Tibial nerve (tissue), 4 donors: ENCODE measurements at regions not wholly inside any gene's neighbourhood (a gene's known extent, or its start where the extent isn't known, plus 50 kb on each side); places are given as distances from the start of the nearest gene placed in this dataset.

Experiments
- DNase-seq, 2 donors: peaks; one replicate each; pipeline ENCODE4 v3.0.0-alpha.2; 2019; ENCODE audit warnings: low spot score in 2 of 2
- H3K27ac ChIP-seq, 4 donors: fragments of 200-600 bp; sonication (generic) in 3 of 4; one replicate each; pipeline ENCODE4 v1.5.1; 2017 to 2019; ENCODE audit warnings: mild to moderate bottlenecking in 1 of 4
- H3K27me3 ChIP-seq, 2 donors: fragments of 200-600 bp; sonication (generic) in 1 of 2; one replicate each; pipeline versions ENCODE4 v1.5.1 to v1.6.0; 2017 to 2019
- H3K36me3 ChIP-seq, 3 donors: fragments of 200-600 bp; sonication (generic); one replicate each; pipeline ENCODE4 v1.5.1; 2018 to 2019
- H3K4me1 ChIP-seq, 4 donors: fragments of 200-600 bp; sonication (generic) in 3 of 4; one replicate each; pipeline ENCODE4 v1.5.1; 2017 to 2019
- H3K4me3 ChIP-seq, 4 donors: fragments of 200-600 bp; sonication (generic) in 3 of 4; one replicate each; pipeline ENCODE4 v1.5.1; 2017 to 2019; ENCODE audit warnings: mild to moderate bottlenecking in 1 of 4, moderate library complexity in 1 of 4
- H3K9me3 ChIP-seq, 4 donors: fragments of 200-600 bp; sonication (generic) in 3 of 4; one replicate each; pipeline ENCODE4 v1.5.1; 2017 to 2019
- CTCF ChIP-seq, 5 experiments: fragments of 200-600 bp in 3 of 5; fragments of 450-650 bp in 2 of 5; sonication (generic) in 3 of 5; IDR thresholded peaks; one replicate each; pipeline ENCODE4 v1.5.1; 2016 to 2019; ENCODE audit warnings: antibody characterized with exemption in 5 of 5, mild to moderate bottlenecking in 3 of 5, moderate library complexity in 2 of 5
- EP300 ChIP-seq, 2 donors: sonication (generic); formaldehyde crosslinking; IDR thresholded peaks; one replicate each; pipeline ENCODE4 v1.6.1; 2017; ENCODE audit warnings: antibody characterized with exemption in 2 of 2, mild to moderate bottlenecking in 1 of 2
- POLR2A ChIP-seq, 2 donors: fragments of 450-650 bp; IDR thresholded peaks; one replicate each; pipeline ENCODE4 v1.6.1; 2017; ENCODE audit warnings: antibody characterized with exemption in 2 of 2, mild to moderate bottlenecking in 2 of 2, moderate library complexity in 2 of 2
- WGBS, 2 donors: methylation state at CpG; one replicate each; pipeline ENCODE4 v1.1.5; 2018; 5-methylcytosine and 5-hydroxymethylcytosine counted together

GRCh38 chr4:187283201-187283955 lies 559.7 kb upstream of the FAT1 start:
- H3K4me1 ChIP-seq: no peaks in the 10 kb centered on the region
- no peaks in the 10 kb centered on the region for H3K36me3 ChIP-seq
- DNase-seq: no peak
- WGBS, 2 donors: 19 to 30% methylated on average over 10 of the region's 10 CpGs
- no peak overlapping the region for H3K4me3 ChIP-seq
- H3K27me3 ChIP-seq: no peaks in the 10 kb centered on the region
- TF ChIP-seq CTCF (IDR thresholded peaks at IDR 0.05): no peak
- TF ChIP-seq EP300 (IDR thresholded peaks at IDR 0.05): no peak
- no peak for TF ChIP-seq POLR2A (IDR thresholded peaks at IDR 0.05)
- H3K27ac ChIP-seq: no peak overlapping the region
- H3K9me3 ChIP-seq: no peaks in the 10 kb centered on the region

GRCh38 chr4:187286525-187286924 lies 562.9 kb upstream of the FAT1 start:
- no peaks in the 10 kb centered on the region for H3K27me3 ChIP-seq
- H3K9me3 ChIP-seq: no peaks in the 10 kb centered on the region
- H3K4me3 ChIP-seq: no peak overlapping the region
- DNase-seq: no peak
- H3K4me1 ChIP-seq: no peaks in the 10 kb centered on the region
- H3K27ac ChIP-seq: no peak overlapping the region
- H3K36me3 ChIP-seq: no peaks in the 10 kb centered on the region
- TF ChIP-seq CTCF (IDR thresholded peaks at IDR 0.05) (no peak), EP300 (IDR thresholded peaks at IDR 0.05) (no peak), POLR2A (IDR thresholded peaks at IDR 0.05) (no peak)
- 52 to 58% methylated on average over 6 of the region's 6 CpGs for WGBS, 2 donors

GRCh38 chr4:187289371-187289770 lies 565.7 kb upstream of the FAT1 start:
- Histone ChIP-seq H3K27ac (no peak overlapping the region), H3K4me1 (no peaks in the 10 kb centered on the region), H3K36me3 (no peaks in the 10 kb centered on the region), H3K9me3 (peaks cover 0 to 4% (median 0%) of the 10 kb centered on the region in 4 donors), H3K4me3 (no peak overlapping the region), H3K27me3 (no peaks in the 10 kb centered on the region)
- 44 to 46% methylated on average over 2 of the region's 2 CpGs for WGBS, 2 donors
- DNase-seq: no peak
- TF ChIP-seq EP300 (IDR thresholded peaks at IDR 0.05) (no peak), CTCF (IDR thresholded peaks at IDR 0.05) (no peak), POLR2A (IDR thresholded peaks at IDR 0.05) (no peak)

- 59 to 62% methylated on average over 3 of the region's 3 CpGs for WGBS, 2 donors
These were observed 571.2 kb upstream of the FAT1 start for GRCh38 chr4:187294861-187295260.

More at GRCh38 chr4:187294861-187295260, 571.2 kb upstream of the FAT1 start:
- DNase-seq: no peak
- Histone ChIP-seq H3K27ac (no peak overlapping the region), H3K4me1 (no peaks in the 10 kb centered on the region), H3K36me3 (no peaks in the 10 kb centered on the region), H3K4me3 (no peak overlapping the region), H3K27me3 (no peaks in the 10 kb centered on the region), H3K9me3 (peaks cover 0 to 18% (median 0%) of the 10 kb centered on the region in 4 donors)
- no peak for TF ChIP-seq CTCF (IDR thresholded peaks at IDR 0.05)
- TF ChIP-seq POLR2A (IDR thresholded peaks at IDR 0.05): no peak
- no peak for TF ChIP-seq EP300 (IDR thresholded peaks at IDR 0.05)
